ENCODE measurements at regions not wholly inside any gene's neighbourhood (a gene's known extent, or its start where the extent isn't known, plus 50 kb on each side); places are given as distances from the start of the nearest gene placed in this dataset.

DNA sequence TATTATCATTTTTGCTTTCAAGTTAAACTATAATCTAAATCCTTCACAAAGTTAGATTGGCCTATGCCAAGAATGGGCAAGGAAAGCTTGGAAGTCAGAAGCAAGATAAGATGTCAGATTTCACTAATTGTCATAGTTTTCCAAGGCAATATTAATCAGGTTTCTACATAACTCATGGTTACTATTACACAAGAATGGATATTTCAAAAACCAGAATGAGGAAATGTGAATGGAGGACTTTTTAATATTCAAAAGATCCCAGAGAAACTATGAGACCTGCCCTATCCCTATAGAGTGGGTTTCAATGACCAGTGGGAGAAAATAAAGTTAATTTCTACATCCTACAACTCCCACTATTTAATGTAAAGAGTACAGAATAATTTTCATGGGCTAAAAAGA, 203.2 kb downstream of the CASP12 start:
- TF ChIP-seq, protein P1, sequence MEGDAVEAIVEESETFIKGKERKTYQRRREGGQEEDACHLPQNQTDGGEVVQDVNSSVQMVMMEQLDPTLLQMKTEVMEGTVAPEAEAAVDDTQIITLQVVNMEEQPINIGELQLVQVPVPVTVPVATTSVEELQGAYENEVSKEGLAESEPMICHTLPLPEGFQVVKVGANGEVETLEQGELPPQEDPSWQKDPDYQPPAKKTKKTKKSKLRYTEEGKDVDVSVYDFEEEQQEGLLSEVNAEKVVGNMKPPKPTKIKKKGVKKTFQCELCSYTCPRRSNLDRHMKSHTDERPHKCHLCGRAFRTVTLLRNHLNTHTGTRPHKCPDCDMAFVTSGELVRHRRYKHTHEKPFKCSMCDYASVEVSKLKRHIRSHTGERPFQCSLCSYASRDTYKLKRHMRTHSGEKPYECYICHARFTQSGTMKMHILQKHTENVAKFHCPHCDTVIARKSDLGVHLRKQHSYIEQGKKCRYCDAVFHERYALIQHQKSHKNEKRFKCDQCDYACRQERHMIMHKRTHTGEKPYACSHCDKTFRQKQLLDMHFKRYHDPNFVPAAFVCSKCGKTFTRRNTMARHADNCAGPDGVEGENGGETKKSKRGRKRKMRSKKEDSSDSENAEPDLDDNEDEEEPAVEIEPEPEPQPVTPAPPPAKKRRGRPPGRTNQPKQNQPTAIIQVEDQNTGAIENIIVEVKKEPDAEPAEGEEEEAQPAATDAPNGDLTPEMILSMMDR (IDR thresholded peaks at IDR 0.05): no peak
- TF ChIP-seq POLR2A (IDR thresholded peaks at IDR 0.05): no peak
- TF ChIP-seq POLR2AphosphoS5 (IDR thresholded peaks at IDR 0.05): no peak
